HCT116 (cell line): ENCODE measurements at regions not wholly inside any gene's neighbourhood (a gene's known extent, or its start where the extent isn't known, plus 50 kb on each side); places are given as distances from the start of the nearest gene placed in this dataset.

ENCODE experiments used
- EZH2phosphoT487 ChIP-seq: fragments of 200-600 bp; IDR thresholded peaks from 2 replicates; pipeline ENCODE4 v1.6.1; 2018; ENCODE audit warnings: antibody characterized with exemption, borderline replicate concordance
- ZBTB33 ChIP-seq: IDR thresholded peaks from 2 replicates; pipeline ENCODE4 v1.6.1; 2011; ENCODE audit warnings: mild to moderate bottlenecking, low read length, moderate library complexity; ENCODE audit not compliant: insufficient replicate concordance; ENCODE audit errors: extremely low read depth

- TF ChIP-seq EZH2phosphoT487 (no peak), ZBTB33 (no peak)
These were observed 353.8 kb upstream of the WWC1 start for GRCh38 chr5:167937635-167937998.
